Motor neuron (in vitro differentiated cells): ENCODE measurements at regions not wholly inside any gene's neighbourhood (a gene's known extent, or its start where the extent isn't known, plus 50 kb on each side); places are given as distances from the start of the nearest gene placed in this dataset.
"Not testable (repeated sequence)": the region's sequence is repeated elsewhere in the genome, so short reads cannot be mapped to it uniquely, and the experiment has no call there.

Experiments used
- ATAC-seq, 8 experiments: fragments of 200-7000 bp; cut with Tn5 transposase; replicated peaks in 6 of 8; 2 replicates each; pipeline ENCODE4 v1.8.0; 2021; ENCODE audit warnings: mild to moderate bottlenecking in 8 of 8, moderate library complexity in 8 of 8
- H3K27ac ChIP-seq, 2 donors: fragments of 250-450 bp; sonication (Bioruptor Pico); 2 replicates each; pipeline ENCODE4 v1.9.0; 2021; ENCODE audit warnings: antibody characterized with exemption in 2 of 2, mild to moderate bottlenecking in 2 of 2, moderate library complexity in 1 of 2
- H3K4me1 ChIP-seq, 2 donors: fragments of 250-450 bp; sonication (Bioruptor Pico); replicated peaks in 1 of 2; 2 replicates each; pipeline ENCODE4 v1.6.1; 2021; ENCODE audit warnings: antibody characterized with exemption in 2 of 2, mild to moderate bottlenecking in 2 of 2, moderate library complexity in 1 of 2
- H3K4me3 ChIP-seq, 5 donors: fragments of 250-450 bp; sonication (Bioruptor Pico); 2 replicates each; pipeline ENCODE4 v1.9.0; 2021; ENCODE audit warnings: antibody characterized with exemption in 5 of 5, mild to moderate bottlenecking in 5 of 5, moderate library complexity in 4 of 5
- WGBS, 10 experiments: fragments of 450-650 bp; shearing (Covaris generic); methylation state at CpG; one replicate each; pipeline ENCODE4 v1.0.0; 2022; 5-methylcytosine and 5-hydroxymethylcytosine counted together
- in situ Hi-C, 9 experiments: fragments of 400-800 bp; cut with MboI; loops; one replicate each; pipeline ENCODE4 v1.15.0; 2021; ENCODE audit warnings: low sequenced_read_pairs in 9 of 9, low pct_unique_long_range_greater_than_20kb in 2 of 9; ENCODE audit not compliant: unreplicated experiment in 9 of 9

DNA sequence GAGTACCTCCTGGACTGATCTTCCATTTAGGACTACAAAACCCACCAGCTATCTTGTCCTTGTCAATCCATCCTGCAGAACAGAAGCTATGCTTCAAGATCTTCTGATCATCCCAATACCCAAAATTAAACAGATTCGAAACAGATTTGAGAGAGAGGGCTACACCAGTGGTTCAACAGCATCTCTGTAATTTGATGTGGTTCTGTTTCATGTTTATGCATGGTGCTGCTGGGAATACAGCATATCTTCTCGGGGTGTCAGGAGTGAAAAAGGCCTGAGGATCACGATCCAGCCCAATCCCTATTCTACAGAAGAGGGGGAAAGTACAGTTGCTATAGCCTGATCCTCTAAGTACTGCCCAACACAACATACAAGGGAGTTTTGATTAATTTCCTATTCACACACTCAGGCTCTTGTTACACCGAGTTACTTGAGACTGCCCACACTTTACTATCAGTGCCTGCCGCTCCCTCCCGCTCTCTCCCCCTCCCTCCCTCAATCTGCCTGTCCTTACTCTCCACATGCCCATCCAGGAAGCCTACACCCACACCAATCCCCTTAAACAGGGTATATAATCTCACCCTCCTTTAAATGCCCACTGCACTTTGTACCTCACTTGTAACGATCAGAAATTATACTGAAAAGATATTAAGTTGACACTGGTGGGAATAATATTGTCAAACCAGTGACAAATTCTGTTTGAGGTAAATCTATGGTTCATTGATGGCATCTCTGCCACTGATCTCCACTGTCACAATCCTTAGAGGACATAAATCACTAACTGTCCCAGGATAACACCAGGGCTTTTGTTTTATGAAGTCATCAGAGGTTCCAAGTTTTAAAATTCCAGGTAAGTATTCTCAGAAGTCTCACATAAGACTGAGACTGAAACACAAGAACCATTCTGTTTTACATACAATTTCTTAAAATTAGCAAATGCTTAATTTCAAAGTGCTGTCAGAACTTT, 89.3 kb upstream of the PLEKHM1 start:
- peak overlapping the region in 1 of 2 donors; percentile 16 for H3K27ac ChIP-seq
- in situ Hi-C loops = loop anchor here in 2 of 9 experiments (25.0 kb wide), 1 partner anchor 682 kb away; no protein-coding TSS in a partner anchor
- H3K4me3 ChIP-seq = no peak overlapping the region

DNA sequence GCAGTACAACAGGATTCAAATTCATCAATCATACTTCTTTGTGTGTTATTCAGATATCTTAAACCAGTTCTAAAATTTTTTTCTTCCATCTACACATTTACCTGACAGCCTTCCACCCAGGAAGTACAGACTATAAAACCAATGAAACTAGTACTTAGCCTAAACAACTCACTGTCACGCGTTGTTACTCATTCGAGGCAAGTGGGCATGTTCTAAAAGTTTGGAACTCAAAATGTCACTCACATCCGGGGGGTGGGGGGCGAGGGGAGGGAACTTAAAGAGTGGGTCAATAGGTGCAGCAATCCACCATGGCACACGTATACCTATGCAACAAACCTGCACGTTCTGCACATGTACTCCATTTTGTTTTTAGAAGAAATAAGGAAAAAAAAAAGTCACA, 90.4 kb upstream of the PLEKHM1 start:
- ATAC-seq = no peak

More for the DNA sequence above, 89.3 kb upstream of the PLEKHM1 start:
- no peak for ATAC-seq
- WGBS, 10 experiments = 54 to 100% (median 86%) methylated on average over 1 to 7 of the region's 7 CpGs
- peaks cover 12 to 13% of the 10 kb centered on the region in 2 donors for H3K4me1 ChIP-seq

DNA sequence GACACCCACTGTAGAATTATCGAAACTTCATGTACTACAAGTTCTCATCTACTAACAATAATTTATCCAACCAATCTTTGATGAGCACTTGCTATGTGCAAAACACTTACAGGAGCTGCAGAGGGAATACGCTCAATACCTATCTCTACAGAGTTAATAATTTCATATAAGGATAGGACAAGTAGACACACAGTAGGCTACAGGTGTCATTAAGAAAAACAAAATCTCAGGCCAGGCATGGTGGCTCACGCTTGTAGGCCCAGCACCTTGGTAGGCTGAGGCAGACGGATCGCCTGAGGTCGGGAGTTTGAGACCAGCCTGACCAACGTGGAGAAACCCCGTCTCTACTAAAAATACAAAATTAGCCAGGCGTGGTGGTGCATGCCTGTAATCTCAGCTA, 91.3 kb upstream of the PLEKHM1 start:
- in situ Hi-C loops = loop anchor here in 2 of 9 experiments (25.0 kb wide), 1 partner anchor 680 kb away; no protein-coding TSS in a partner anchor
- Histone ChIP-seq H3K4me1 (peaks cover 12 to 13% of the 10 kb centered on the region in 2 donors), H3K4me3 (no peak overlapping the region), H3K27ac (no peak overlapping the region)
- ATAC-seq = no peak
- 63 to 100% (median 79%) methylated on average over 2 to 9 of the region's 9 CpGs for WGBS, 10 experiments

More for the DNA sequence above, 90.4 kb upstream of the PLEKHM1 start:
- Histone ChIP-seq H3K27ac (no peak overlapping the region), H3K4me1 (peaks cover 12 to 13% of the 10 kb centered on the region in 2 donors), H3K4me3 (no peak overlapping the region)
- in situ Hi-C loops = loop anchor here in 2 of 9 experiments (25.0 kb wide), 1 partner anchor 681 kb away; no protein-coding TSS in a partner anchor
- WGBS, 10 experiments = 62 to 100% (median 83%) methylated on average over 1 to 7 of the region's 7 CpGs; no CpG with 5 or more reads in 1 of the 10 experiments

DNA sequence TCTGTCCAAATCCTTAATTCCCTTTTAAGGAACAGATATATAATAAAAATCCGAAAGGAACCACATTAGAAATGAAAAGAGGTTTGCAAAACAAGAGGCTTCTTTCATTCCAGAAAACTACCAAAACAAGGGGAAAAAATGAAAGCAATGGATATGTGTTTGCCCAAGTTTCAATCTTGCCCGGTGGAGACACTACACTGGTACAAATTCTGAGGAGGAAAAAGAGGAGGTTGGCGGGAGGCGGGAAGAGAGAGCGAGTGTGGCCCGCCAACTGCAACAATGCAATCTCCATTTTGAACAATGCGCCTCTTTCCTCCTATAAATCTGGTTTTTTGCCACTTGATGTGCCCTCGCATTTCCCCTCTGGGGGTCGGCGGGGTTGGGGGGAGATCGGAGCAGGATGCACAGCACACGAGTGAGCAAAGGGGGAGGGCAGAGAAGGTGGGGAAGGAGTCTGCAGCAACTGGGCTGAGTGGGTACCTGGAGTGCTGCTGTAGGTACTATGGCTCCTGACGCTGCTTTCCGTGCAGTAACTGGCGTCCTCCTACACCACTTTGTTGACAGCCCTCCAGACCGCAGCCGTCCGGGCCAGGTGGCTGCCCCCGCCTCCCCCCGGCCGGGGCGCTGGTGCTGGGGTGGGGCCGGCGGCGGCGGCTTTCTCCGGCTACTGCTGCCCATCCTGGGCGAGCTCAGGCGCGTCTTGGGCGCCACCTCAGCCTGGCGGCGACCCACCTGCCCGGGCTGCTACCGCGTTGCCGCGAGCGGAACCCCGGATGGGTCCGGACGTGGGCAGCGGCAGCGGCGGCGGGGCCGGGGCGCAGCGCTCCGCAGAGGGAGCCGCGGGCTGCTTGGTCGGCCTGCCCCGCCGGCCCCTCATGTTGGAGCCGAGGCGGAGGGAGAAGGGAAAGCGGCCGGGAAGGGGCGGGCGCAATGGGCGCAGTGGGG, 93.8 kb upstream of the PLEKHM1 start:
- peak; percentile 44 to 80 (median 73) for ATAC-seq
- Histone ChIP-seq H3K4me3 (peak overlapping the region; percentile 63 to 98 (median 84)), H3K4me1 (peaks cover 12% of the 10 kb centered on the region in 2 donors), H3K27ac (peak overlapping the region; percentile 84 to 86)
- in situ Hi-C loops = loop anchor here in 2 of 9 experiments (25.0 kb wide), 1 partner anchor 678 kb away; no protein-coding TSS in a partner anchor
- 0 to 11% (median 2%) methylated on average over 3 to 10 of the region's 62 CpGs for WGBS, 10 experiments

DNA sequence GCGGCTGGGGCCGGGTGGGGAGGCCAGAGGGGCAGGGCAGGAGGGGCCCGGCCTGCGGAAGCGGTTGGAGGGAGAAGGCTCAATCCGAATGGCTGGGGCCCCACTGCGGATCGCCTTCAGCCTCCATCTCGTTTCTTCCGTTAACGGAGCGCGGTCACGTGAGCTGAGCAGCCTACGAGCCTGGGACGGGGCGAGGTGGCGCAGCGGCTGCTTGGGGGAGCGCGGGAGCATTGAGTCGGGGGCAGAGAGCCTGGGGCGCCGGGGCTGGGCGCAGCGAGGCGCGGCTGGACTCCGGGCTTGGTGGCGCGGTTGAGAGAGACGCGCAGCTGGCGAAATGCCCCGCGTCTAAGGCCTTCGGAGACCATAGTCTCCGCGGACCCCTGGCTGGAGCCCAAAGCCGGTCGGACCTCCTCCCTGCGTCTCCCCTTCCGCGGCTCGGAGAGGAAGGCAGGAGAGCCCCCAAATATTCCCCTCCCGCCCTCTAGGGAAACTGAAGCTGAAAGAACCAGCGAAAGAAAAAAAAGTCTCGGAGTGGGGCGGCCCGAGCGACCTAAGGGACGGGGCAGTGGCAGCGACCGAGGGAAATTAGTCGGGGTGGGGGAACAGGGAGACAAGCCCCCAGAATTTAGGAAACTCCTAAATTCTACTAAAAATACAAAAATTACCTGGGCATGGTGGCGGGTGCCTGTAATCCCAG, 94.7 kb upstream of the PLEKHM1 start:
- peak overlapping the region; percentile 63 to 98 (median 84) for H3K4me3 ChIP-seq
- peak; percentile 46 to 85 (median 80) for ATAC-seq
- peak overlapping the region; percentile 84 to 86 for H3K27ac ChIP-seq
- H3K4me1 ChIP-seq = not testable (repeated sequence)
- in situ Hi-C loops = loop anchor here in 2 of 9 experiments (25.0 kb wide), 1 partner anchor 677 kb away; no protein-coding TSS in a partner anchor
- no CpG with 5 or more reads among the region's 56 CpGs for WGBS, 10 experiments

DNA sequence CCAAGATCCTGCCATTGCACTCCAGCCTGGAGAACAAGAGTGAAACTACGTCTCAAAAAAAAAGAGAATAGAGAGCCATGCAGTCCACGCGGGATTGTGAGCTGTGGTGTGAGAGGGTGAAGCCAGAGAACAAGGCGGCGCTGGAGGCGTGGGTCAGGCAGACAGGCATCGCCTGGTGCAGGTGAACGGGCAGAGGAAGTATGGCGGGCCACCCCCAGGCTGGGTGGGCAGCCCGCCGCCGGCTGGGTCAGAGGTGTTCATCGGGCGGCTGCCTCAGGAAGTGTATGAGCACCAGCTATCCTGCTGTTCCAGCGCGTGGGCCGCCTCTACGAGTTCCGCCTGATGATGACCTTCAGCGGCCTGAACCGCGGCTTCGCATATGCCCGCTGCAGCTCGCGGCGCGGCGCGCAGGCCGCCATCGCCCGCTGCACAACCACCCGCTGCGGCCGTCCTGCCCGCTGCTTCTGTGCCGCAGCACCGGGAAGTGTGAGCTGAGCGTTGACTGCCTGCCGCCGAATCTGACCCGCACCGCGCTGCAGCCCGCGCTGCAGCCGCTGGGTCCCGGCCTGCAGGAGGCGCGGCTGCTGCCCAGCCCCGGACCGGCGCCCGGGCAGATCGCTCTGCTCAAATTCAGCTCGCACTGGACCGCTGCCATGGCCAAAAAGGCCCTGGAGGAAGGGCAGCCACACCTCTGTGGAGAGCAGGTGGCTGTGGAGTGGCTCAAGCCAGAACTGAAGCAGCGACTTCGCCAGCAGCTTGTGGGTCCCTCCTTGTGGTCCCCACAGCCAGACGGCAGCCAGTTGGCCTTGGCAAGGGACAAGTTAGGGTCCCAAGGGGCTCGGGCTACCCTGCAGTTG, 95.5 kb upstream of the PLEKHM1 start:
- in situ Hi-C loops = loop anchor here in 2 of 9 experiments (25.0 kb wide), 1 partner anchor 676 kb away; no protein-coding TSS in a partner anchor
- not testable (repeated sequence) for H3K27ac ChIP-seq, H3K4me1 ChIP-seq
- ATAC-seq = peak in 6 of 8 experiments; percentile 19 to 56 (median 36)
- WGBS, 10 experiments = 0% methylated on average over 2 of the region's 62 CpGs; no CpG with 5 or more reads in 9 of the 10 experiments
- peak overlapping the region; percentile 63 to 98 (median 84) for H3K4me3 ChIP-seq

DNA sequence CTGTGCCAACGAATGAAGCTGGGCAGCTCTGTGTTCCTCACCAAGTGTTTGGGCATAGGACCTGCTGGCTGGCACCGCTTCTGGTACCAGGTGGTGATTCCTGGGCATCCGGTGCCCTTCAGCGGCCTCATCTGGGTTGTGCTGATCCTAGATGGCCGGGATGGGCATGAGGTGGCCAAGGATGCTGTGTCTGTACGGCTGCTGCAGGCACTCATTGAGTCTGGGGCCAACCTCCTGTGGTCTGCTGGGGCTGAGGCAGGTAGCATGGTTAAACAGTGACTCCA, 96.1 kb upstream of the PLEKHM1 start:
- no CpG with 5 or more reads among the region's 6 CpGs for WGBS, 10 experiments
- not testable (repeated sequence) for ATAC-seq, H3K27ac ChIP-seq, H3K4me1 ChIP-seq
- peak overlapping the region in 2 of 5 donors; percentile 63 to 98 for H3K4me3 ChIP-seq
- in situ Hi-C loops = loop anchor here in 2 of 9 experiments (25.0 kb wide), 1 partner anchor 676 kb away; no protein-coding TSS in a partner anchor

DNA sequence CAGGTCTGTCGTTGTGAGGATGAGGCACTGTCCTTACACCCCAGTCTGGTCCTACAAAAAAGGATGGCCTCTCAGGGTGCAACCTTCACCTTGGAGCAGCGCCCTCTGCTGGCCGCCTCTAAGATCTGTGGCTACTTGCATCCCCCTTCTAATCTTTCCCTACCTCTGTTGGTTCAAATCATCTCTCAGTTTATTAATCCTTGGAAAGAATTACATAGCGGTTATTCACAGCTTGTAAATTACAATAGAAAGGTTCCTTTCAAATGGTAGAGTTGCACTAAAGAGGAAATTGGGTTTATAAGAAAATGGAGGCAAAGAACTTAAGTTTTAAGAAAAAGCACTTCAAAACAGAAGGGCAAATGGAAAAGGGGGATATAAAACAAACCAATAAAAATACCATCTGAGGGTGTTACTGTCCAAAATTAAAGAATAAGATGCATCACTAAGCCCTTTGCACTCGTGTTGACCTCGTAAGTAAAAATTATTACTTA, 102.0 kb upstream of the PLEKHM1 start:
- ATAC-seq = peak in 6 of 8 experiments; percentile 47 to 85 (median 66)
- H3K4me3 ChIP-seq, H3K4me1 ChIP-seq, H3K27ac ChIP-seq: not testable (repeated sequence)
- in situ Hi-C loops = loop anchor here in 2 of 9 experiments (25.0 kb wide), 1 partner anchor 670 kb away; no protein-coding TSS in a partner anchor
- 4 to 42% (median 27%) methylated on average over 2 to 5 of the region's 6 CpGs for WGBS, 10 experiments

DNA sequence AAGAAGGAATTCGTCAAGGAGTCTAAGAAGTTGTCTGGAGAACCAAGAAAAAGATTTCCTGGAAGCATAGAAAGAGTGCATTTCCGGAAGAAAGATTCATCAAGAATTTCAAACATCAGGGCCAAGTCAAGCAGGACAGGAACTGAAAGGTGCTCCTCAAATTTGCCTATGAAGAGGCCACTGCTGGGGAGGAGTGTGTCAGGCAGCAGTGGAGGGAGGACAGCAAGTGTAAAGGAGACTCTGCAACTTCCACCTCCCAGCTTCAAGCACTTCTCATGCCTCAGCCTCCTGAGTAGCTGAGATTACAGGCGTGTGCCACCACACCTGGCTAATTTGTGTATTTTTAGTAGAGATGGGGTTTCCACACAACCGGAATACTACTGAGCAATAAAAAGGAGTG, 105.8 kb upstream of the PLEKHM1 start:
- not testable (repeated sequence) for ATAC-seq, H3K4me1 ChIP-seq, H3K27ac ChIP-seq, H3K4me3 ChIP-seq
- WGBS, 10 experiments = 20 to 40% methylated on average over 1 of the region's 4 CpGs; no CpG with 5 or more reads in 8 of the 10 experiments
- in situ Hi-C loops = loop anchor here in 2 of 9 experiments (25.0 kb wide), 1 partner anchor 666 kb away; no protein-coding TSS in a partner anchor

DNA sequence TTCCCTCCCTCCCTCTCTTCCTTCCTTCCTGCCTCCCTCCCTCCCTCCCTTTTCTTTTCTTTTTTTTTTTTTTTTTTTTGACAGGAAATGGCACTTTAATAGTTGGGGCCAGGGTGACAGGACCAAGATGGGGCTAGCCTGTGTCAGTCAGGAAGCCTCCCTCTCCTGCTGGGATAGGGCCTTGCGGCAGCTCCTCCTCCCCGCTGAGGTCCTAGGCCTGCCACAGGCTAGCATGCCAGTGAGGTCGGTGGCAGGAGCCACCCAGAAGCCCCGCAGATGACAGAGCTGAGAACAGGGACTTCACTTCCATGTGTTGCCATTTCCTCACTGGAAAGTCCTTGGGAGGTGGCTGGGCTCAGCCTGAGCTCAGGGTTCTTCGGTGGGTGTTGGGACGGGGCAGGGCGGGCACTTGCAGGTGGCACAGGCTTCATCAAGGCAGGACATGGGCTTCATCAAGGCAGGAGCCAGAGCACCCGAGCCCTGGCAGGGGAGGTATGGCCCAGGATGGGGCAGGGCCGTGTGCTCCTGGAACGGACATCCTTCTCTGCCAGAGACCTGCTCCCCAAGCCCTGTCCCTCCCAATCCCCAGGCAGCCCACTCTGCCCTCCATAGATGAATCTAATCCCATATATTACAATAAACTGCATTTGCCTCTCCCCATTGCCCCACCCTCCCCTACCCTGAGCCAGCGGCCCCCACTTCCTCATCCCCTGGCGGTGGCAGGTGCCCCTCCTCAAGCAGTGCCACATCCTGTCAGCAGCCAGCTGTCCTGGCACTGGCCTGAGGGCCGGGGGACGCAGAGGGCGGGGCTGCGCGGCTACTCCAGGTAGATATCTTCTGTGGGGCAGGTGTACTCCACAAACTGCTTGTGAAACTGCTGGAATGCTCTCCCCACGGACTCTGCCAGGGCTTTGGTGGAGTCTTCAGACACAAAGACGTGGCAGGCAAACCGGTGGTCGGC, 109.8 kb upstream of the PLEKHM1 start:
- H3K27ac ChIP-seq, in situ Hi-C loops, H3K4me3 ChIP-seq, H3K4me1 ChIP-seq: not testable (repeated sequence)
- peak in 5 of 8 experiments; percentile 10 to 84 (median 42) for ATAC-seq
- no CpG with 5 or more reads among the region's 21 CpGs for whole genome bisulfite sequencing, 10 experiments
